Hepatocyte (in vitro differentiated cells): ENCODE measurements at regions not wholly inside any gene's neighbourhood (a gene's known extent, or its start where the extent isn't known, plus 50 kb on each side); places are given as distances from the start of the nearest gene placed in this dataset.
"Not testable (repeated sequence)": the region's sequence is repeated elsewhere in the genome, so short reads cannot be mapped to it uniquely, and the experiment has no call there.

Experiments
- DNase-seq: peaks from one replicate; pipeline ENCODE4 v3.0.0-alpha.2; 2016; ENCODE audit warnings: low spot score
- H2AFZ ChIP-seq: fragments of 200-600 bp; sonication (generic); 2 replicates; pipeline ENCODE4 v1.6.0; 2016; ENCODE audit warnings: antibody characterized with exemption, mild to moderate bottlenecking
- H3K27ac ChIP-seq: fragments of 200-600 bp; sonication (generic); 2 replicates; pipeline ENCODE4 v1.5.1; 2016; ENCODE audit warnings: mild to moderate bottlenecking
- H3K27me3 ChIP-seq: fragments of 200-600 bp; sonication (generic); 2 replicates; pipeline ENCODE4 v1.6.1; 2016
- H3K36me3 ChIP-seq: fragments of 200-600 bp; sonication (generic); replicated peaks from 2 replicates; pipeline ENCODE4 v1.5.1; 2016; ENCODE audit warnings: low read depth; ENCODE audit not compliant: insufficient read depth
- H3K4me1 ChIP-seq: fragments of 200-600 bp; sonication (generic); 2 replicates; pipeline ENCODE4 v1.5.1; 2016; ENCODE audit warnings: mild to moderate bottlenecking, moderate library complexity; ENCODE audit not compliant: insufficient read depth
- H3K4me2 ChIP-seq: fragments of 200-600 bp; sonication (generic); 2 replicates; pipeline ENCODE4 v1.6.0; 2016
- H3K4me3 ChIP-seq: fragments of 200-600 bp; sonication (generic); 2 replicates; pipeline ENCODE4 v1.5.1; 2016; ENCODE audit warnings: mild to moderate bottlenecking
- H3K79me2 ChIP-seq: fragments of 200-600 bp; sonication (generic); 2 replicates; pipeline ENCODE4 v1.6.0; 2017; ENCODE audit warnings: mild to moderate bottlenecking
- H3K9me2 ChIP-seq: fragments of 200-600 bp; sonication (generic); replicated peaks from 2 replicates; pipeline ENCODE4 v1.6.0; 2017; ENCODE audit warnings: mild to moderate bottlenecking; ENCODE audit not compliant: insufficient read depth
- H3K9me3 ChIP-seq: fragments of 200-600 bp; sonication (generic); 2 replicates; pipeline ENCODE4 v1.5.1; 2016; ENCODE audit warnings: low read depth, mild to moderate bottlenecking
- H4K20me1 ChIP-seq: fragments of 200-600 bp; sonication (generic); 2 replicates; pipeline ENCODE4 v1.6.0; 2016; ENCODE audit warnings: mild to moderate bottlenecking; ENCODE audit not compliant: insufficient read depth, poor library complexity, severe bottlenecking
- CTCF ChIP-seq: fragments of 200-600 bp; sonication (generic); IDR thresholded peaks from 2 replicates; pipeline ENCODE4 v1.5.1; 2016; ENCODE audit warnings: antibody characterized with exemption, mild to moderate bottlenecking; ENCODE audit not compliant: poor library complexity
- EZH2 ChIP-seq: fragments of 200-600 bp; sonication (generic); IDR thresholded peaks from 2 replicates; pipeline ENCODE4 v1.6.1; 2016; ENCODE audit warnings: antibody characterized with exemption, mild to moderate bottlenecking, borderline replicate concordance
- EZH2phosphoT487 ChIP-seq: fragments of 200-600 bp; sonication (generic); IDR thresholded peaks from one replicate; pipeline ENCODE4 v1.6.1; 2018; ENCODE audit warnings: antibody characterized with exemption, mild to moderate bottlenecking, low read depth, moderate library complexity; ENCODE audit not compliant: unreplicated experiment, severe bottlenecking
- WGBS: methylation state at CpG from one replicate; pipeline ENCODE4 v1.1.6; 2016; ENCODE audit warnings: low lambda C conversion rate; ENCODE audit errors: missing lambda C conversion rate; 5-methylcytosine and 5-hydroxymethylcytosine counted together

DNA sequence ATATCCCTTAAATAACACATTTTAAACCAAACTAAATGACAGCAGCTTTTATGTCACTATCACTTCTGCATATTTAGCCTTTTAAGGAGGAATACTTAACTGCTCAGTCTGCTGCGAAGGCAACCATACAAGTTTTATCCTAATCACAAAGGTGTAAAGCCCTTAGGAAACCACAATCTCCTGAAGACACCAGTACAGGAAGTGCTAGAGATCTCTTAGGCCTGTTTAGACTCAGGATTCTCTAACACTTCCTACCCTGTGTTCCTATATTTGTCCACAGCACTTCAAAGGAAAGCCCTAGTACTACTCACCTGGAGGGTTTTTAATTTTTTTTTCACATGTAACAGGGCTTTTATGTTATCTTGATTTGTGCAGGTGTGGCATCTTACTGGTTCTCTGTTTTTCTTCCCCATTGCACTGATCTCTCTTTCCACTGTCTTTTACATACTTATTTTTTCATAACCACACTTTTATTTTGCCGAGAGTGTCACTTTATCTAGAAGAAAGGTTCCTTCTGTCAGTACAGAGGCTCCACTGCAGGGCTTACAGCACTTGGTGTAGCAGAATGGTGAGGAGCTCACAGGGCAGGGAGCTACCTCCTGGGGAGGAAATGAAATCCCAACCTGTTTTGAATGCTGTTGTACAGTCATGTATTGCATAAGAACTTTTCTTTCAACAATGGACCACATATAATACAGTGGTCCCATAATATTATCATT is 1060.6 kb upstream of the ACO1 start:
- Histone ChIP-seq H3K4me3 (no peak overlapping the region), H3K9me2 (no peaks in the 10 kb centered on the region), H3K36me3 (no peaks in the 10 kb centered on the region), H4K20me1 (no peaks in the 10 kb centered on the region), H2AFZ (no peak overlapping the region), H3K79me2 (no peaks in the 10 kb centered on the region), H3K27ac (no peak overlapping the region), H3K4me2 (no peak overlapping the region), H3K27me3 (no peaks in the 10 kb centered on the region), H3K9me3 (no peaks in the 10 kb centered on the region), H3K4me1 (no peaks in the 10 kb centered on the region)
- 77% methylated on average over 2 of the region's 2 CpGs for WGBS
- DNase-seq, result no peak
- TF ChIP-seq CTCF (no peak), EZH2 (no peak), EZH2phosphoT487 (no peak)

DNA sequence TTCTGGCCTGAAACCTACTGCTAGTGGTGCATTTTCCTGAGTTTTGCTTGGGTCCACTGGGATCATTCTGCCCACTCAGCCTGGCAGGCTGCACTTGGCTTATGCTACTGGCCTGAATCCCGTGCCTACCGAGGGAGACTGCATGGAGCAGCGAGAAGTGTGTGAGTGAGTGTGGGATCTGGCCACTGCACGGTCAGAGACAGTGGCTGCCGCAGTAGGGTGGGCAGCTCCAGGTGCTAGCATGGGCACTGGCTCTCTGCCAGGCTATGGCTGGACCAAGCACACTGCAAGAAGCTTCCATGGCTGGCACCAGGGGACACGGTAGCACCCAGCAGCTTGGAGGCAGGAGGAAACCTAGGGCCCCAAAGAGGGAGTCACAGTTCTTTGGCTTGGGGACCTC is 1058.7 kb upstream of the ACO1 start:
- Histone ChIP-seq H3K27me3 (no peaks in the 10 kb centered on the region), H3K9me2 (no peaks in the 10 kb centered on the region), H3K36me3 (no peaks in the 10 kb centered on the region), H4K20me1 (no peaks in the 10 kb centered on the region), H2AFZ (no peak overlapping the region), H3K9me3 (no peaks in the 10 kb centered on the region), H3K79me2 (no peaks in the 10 kb centered on the region), H3K27ac (no peak overlapping the region), H3K4me3 (no peak overlapping the region), H3K4me2 (no peak overlapping the region), H3K4me1 (no peaks in the 10 kb centered on the region)
- TF ChIP-seq CTCF, result no peak
- TF ChIP-seq EZH2, result no peak
- TF ChIP-seq EZH2phosphoT487, result no peak
- no peak for DNase-seq
- 97% methylated on average over 6 of the region's 6 CpGs for WGBS

DNA sequence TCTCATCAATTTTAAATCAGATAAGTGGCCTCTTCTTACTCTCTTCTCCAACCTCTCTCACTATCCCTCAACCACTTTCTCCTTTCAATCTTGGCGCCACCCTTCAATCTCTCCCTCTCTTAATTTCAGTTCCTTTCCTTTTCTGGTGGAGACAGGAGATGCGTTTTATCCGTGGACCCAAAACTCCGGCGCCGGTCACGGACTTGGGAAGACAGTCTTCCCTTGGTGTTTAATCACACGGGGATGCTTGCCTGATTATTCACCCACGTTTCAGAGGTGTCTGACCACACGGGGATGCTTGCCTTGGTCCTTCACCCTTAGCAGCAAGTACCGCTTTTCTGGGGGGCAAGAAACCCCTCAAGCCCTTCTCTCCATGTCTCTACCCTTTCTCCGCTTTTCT is 1057.6 kb upstream of the ACO1 start:
- not testable (repeated sequence) for H3K4me1 ChIP-seq, H3K9me3 ChIP-seq, DNase-seq, H4K20me1 ChIP-seq, H3K27me3 ChIP-seq, H3K36me3 ChIP-seq, H3K4me3 ChIP-seq, H3K4me2 ChIP-seq, H3K79me2 ChIP-seq, H2AFZ ChIP-seq, H3K9me2 ChIP-seq, H3K27ac ChIP-seq
- 89% methylated on average over 12 of the region's 12 CpGs for WGBS

- H3K4me3 ChIP-seq, result no peak overlapping the region
- H3K9me2 ChIP-seq, result no peaks in the 10 kb centered on the region
- DNase-seq, result no peak
- no peaks in the 10 kb centered on the region for H3K9me3 ChIP-seq
- TF ChIP-seq EZH2, result no peak
- no peak for TF ChIP-seq CTCF
- TF ChIP-seq EZH2phosphoT487, result no peak
- H3K4me1 ChIP-seq, result no peaks in the 10 kb centered on the region
- no peak overlapping the region for H2AFZ ChIP-seq
- no peaks in the 10 kb centered on the region for H3K36me3 ChIP-seq
- H3K79me2 ChIP-seq, result no peaks in the 10 kb centered on the region
- H3K27me3 ChIP-seq, result no peaks in the 10 kb centered on the region
- H3K4me2 ChIP-seq, result no peak overlapping the region
- 74% methylated on average over 6 of the region's 6 CpGs for WGBS
- H4K20me1 ChIP-seq, result no peaks in the 10 kb centered on the region
- no peak overlapping the region for H3K27ac ChIP-seq
Observed at GRCh38 chr9:31334837-31335528, 1049.5 kb upstream of the ACO1 start.
